K562 (cell line): ENCODE measurements at regions not wholly inside any gene's neighbourhood (a gene's known extent, or its start where the extent isn't known, plus 50 kb on each side); places are given as distances from the start of the nearest gene placed in this dataset.

Source experiments
- ATAC-seq: fragments of 200-7000 bp; cut with Tn5 transposase; 3 replicates; pipeline ENCODE4 v1.9.1; 2020; ENCODE audit warnings: moderate library complexity
- BruUV-seq: library from RNA; stranded (reverse); fragments of 400-500 nt; replicated peaks from 2 replicates; lab custom pipeline; 2021; lab: Mats Ljungman, UMichigan
- CTCF ChIA-PET: fragments of 300-600 bp; formaldehyde crosslinking; extraction: SDS; loops from one replicate; lab custom pipeline; 2021; ENCODE audit warnings: low intra/inter-chr PET ratio; lab: Yijun Ruan, JAX
- POLR2A ChIA-PET: fragments of 300-600, 350-650 bp; sonication (Branson Sonifier 250); formaldehyde crosslinking; extraction: SDS; loops from one replicate; lab custom pipeline; 2021; ENCODE audit warnings: antibody characterized with exemption, inconsistent platforms; lab: Yijun Ruan, JAX
- DNase-seq, 4 experiments: peaks; one replicate each; pipeline versions ENCODE4 v3.0.0 to v3.0.0-alpha.2; 2011 to 2018; ENCODE audit warnings: low spot score in 3 of 4, mixed read lengths in 3 of 4; ENCODE audit errors: extremely low read depth in 1 of 4
- FAIRE-seq: peaks from 2 replicates; lab custom pipeline; 2011; peaks lifted over from hg19 to GRCh38; lab: Jason Lieb, UNC
- H2AFZ ChIP-seq: 2 replicates; pipeline ENCODE4 v1.6.0; 2011; ENCODE audit warnings: low read depth, low read length, control low read depth, inconsistent platforms
- H3K27ac ChIP-seq: fragments of 200-600 bp; 3 replicates; pipeline ENCODE4 v1.8.0; 2011; ENCODE audit warnings: low read depth, mild to moderate bottlenecking, control low read depth, inconsistent platforms, low read length, moderate library complexity, mixed read lengths; ENCODE audit errors: extremely low read depth
- H3K27me3 ChIP-seq, 2 experiments: fragments of 300-600 bp in 1 of 2; 2 replicates in 1 of 2; 3 replicates in 1 of 2; pipeline versions ENCODE4 v1.6.0 to v1.8.0; 2011; ENCODE audit warnings: inconsistent platforms in 2 of 2, low read length in 2 of 2, mild to moderate bottlenecking in 1 of 2, mixed read lengths in 1 of 2, moderate library complexity in 1 of 2; ENCODE audit not compliant: control insufficient read depth in 2 of 2, insufficient read depth in 2 of 2
- H3K36me3 ChIP-seq: fragments of 300-600 bp; 3 replicates; pipeline ENCODE4 v1.8.0; 2011; ENCODE audit warnings: mild to moderate bottlenecking, low read length, inconsistent platforms; ENCODE audit not compliant: control insufficient read depth, insufficient read depth
- H3K4me1 ChIP-seq, 2 experiments: fragments of 200-600 bp in 1 of 2; replicated peaks in 1 of 2; 2 replicates in 1 of 2; 3 replicates in 1 of 2; pipeline versions ENCODE4 v1.5.1 to v1.8.0; 2011; ENCODE audit warnings: inconsistent platforms in 2 of 2, low read length in 2 of 2, mild to moderate bottlenecking in 1 of 2, mixed read lengths in 1 of 2, moderate library complexity in 1 of 2; ENCODE audit not compliant: control insufficient read depth in 2 of 2, insufficient read depth in 2 of 2
- H3K4me2 ChIP-seq: 2 replicates; pipeline ENCODE4 v1.6.1; 2011; ENCODE audit warnings: low read length, control low read depth, inconsistent platforms, mixed read lengths; ENCODE audit not compliant: insufficient read depth
- H3K4me3 ChIP-seq: fragments of 200-600 bp; sonication (generic), shearing (Covaris generic); 2 replicates; pipeline ENCODE4 v1.5.1; 2016; ENCODE audit warnings: control low read depth, inconsistent platforms
- H3K79me2 ChIP-seq: fragments of 200-600 bp; 3 replicates; pipeline ENCODE4 v1.8.0; 2011; ENCODE audit warnings: low read length, inconsistent platforms; ENCODE audit not compliant: control insufficient read depth, insufficient read depth
- H3K9ac ChIP-seq, 2 experiments: 2 replicates each; pipeline versions ENCODE4 v1.6.0 to v1.6.1; 2011; ENCODE audit warnings: low read depth in 2 of 2, low read length in 2 of 2, control low read depth in 1 of 2, inconsistent platforms in 1 of 2, mild to moderate bottlenecking in 1 of 2, mixed read lengths in 1 of 2; ENCODE audit not compliant: insufficient read depth in 1 of 2
- H3K9me1 ChIP-seq: one replicate; pipeline ENCODE4 v1.6.0; 2011; ENCODE audit warnings: inconsistent platforms, mild to moderate bottlenecking, low read length, moderate library complexity; ENCODE audit not compliant: control insufficient read depth, insufficient read depth
- H3K9me3 ChIP-seq: replicated peaks from 2 replicates; pipeline ENCODE4 v1.5.1; 2011; ENCODE audit warnings: low read depth, low read length, inconsistent platforms; ENCODE audit not compliant: control insufficient read depth, insufficient read depth
- H4K20me1 ChIP-seq: replicated peaks from 2 replicates; pipeline ENCODE4 v1.6.1; 2011; ENCODE audit warnings: low read length, inconsistent platforms, mixed read lengths; ENCODE audit not compliant: control insufficient read depth, insufficient read depth
- BRD9 ChIP-seq: fragments of 450-650 bp; IDR thresholded peaks from 2 replicates; pipeline ENCODE4 v1.6.1; 2018; ENCODE audit warnings: low read depth; ENCODE audit not compliant: partially characterized antibody
- KDM2B ChIP-seq: fragments of 250-450 bp; sonication (Bioruptor Pico); IDR thresholded peaks from 2 replicates; pipeline ENCODE4 v1.8.0; 2021; ENCODE audit warnings: mild to moderate bottlenecking, moderate library complexity
- NRF1 ChIP-seq, 2 experiments: fragments of 450-650 bp; IDR thresholded peaks in 1 of 2; conservative IDR thresholded peaks in 1 of 2; 2 replicates each; pipeline ENCODE4 v1.6.1; 2014; ENCODE audit warnings: mild to moderate bottlenecking in 2 of 2
- STAG1 ChIP-seq: sonication (generic); formaldehyde crosslinking; IDR thresholded peaks from 2 replicates; pipeline ENCODE4 v1.5.0; 2020; ENCODE audit warnings: missing genetic modification reagents, borderline replicate concordance
- STAT5A ChIP-seq: IDR thresholded peaks from 2 replicates; pipeline ENCODE4 v1.6.1; 2012; ENCODE audit warnings: low read length, inconsistent platforms, borderline replicate concordance
- ZNF586 ChIP-seq: fragments of 450-650 bp; formaldehyde crosslinking; conservative IDR thresholded peaks from 2 replicates; pipeline ENCODE4 v1.4.0; 2020; ENCODE audit warnings: mild to moderate bottlenecking, moderate library complexity
- WGBS: fragments of 100-300 bp; shearing (Covaris generic); methylation state at CpG from one replicate; pipeline ENCODE4 v1.1.6; 2016; ENCODE audit warnings: low coverage, mixed read lengths; ENCODE audit not compliant: insufficient coverage; ENCODE audit errors: missing lambda C conversion rate; 5-methylcytosine and 5-hydroxymethylcytosine counted together
- in situ Hi-C: fragments of 300-500 bp; cut with MboI; formaldehyde crosslinking; loops from 4 replicates; pipeline ENCODE4 v1.15.0; 2018; ENCODE audit warnings: inconsistent platforms, mixed read lengths
- intact Hi-C: fragments of 100-400 bp; cut with micrococcal nuclease; formaldehyde crosslinking; loops from 2 replicates; pipeline ENCODE4 v1.14.2; 2022
- TF ChIP-seq, protein P1 (sequence below): fragments of 250-450 bp; sonication (Bioruptor Pico); IDR thresholded peaks from 2 replicates; pipeline ENCODE4 v1.4.0; 2020
- TF ChIP-seq, protein P2 (sequence below): fragments of 450-650 bp; IDR thresholded peaks from 2 replicates; pipeline ENCODE4 v1.7.0; 2016; ENCODE audit warnings: borderline replicate concordance
- TF ChIP-seq, protein P3 (sequence below), 2 experiments: fragments of 450-650 bp; IDR thresholded peaks; 2 replicates each; pipeline ENCODE4 v1.6.1; 2018; ENCODE audit warnings: mild to moderate bottlenecking in 2 of 2, low read depth in 1 of 2; ENCODE audit not compliant: partially characterized antibody in 2 of 2
- TF ChIP-seq, protein P4 (sequence below): sonication (generic); formaldehyde crosslinking; IDR thresholded peaks from 2 replicates; pipeline ENCODE4 v1.8.0; 2022; ENCODE audit warnings: missing genetic modification reagents, mild to moderate bottlenecking, borderline replicate concordance

DNA sequence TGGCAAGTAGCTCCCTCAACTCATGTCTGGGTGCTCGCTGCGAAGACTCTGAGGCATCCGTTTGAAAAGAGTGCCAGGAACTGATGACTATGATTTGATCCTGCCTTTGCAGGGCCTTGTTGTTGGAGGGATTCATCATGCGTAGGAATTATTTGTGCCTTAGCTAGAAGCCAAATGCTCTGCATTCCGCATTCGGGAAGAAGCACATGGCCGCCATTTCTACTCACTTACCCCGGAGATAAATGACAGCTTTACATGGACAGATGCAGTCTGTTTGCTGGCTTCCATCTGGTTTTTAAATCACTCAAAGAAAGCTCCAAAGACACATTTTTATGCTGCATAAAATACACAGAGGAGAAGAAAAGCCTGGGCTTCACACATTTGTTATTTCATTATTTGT is 363.3 kb upstream of the CDH4 start:
- no TSS peak for BruUV-seq
- H3K27ac ChIP-seq: no peak overlapping the region
- ChIA-PET POLR2A (interaction anchor here (0.7 kb wide), 1 partner anchor 15 kb away, joined by 3 read pairs; no protein-coding TSS in a partner anchor), CTCF (no interaction called here)
- no peaks in the 10 kb centered on the region for H4K20me1 ChIP-seq
- under 1% methylated on average over 8 of the region's 8 CpGs for WGBS
- no peaks in the 10 kb centered on the region for H3K4me1 ChIP-seq
- no peaks in the 10 kb centered on the region for H3K27me3 ChIP-seq
- intact Hi-C loops: no loop called here
- DNase-seq (no peak), ATAC-seq (no peak), FAIRE-seq (no peak)
- in situ Hi-C loops: no loop called here
- no peaks in the 10 kb centered on the region for H3K9me1 ChIP-seq
- no peak overlapping the region for H2AFZ ChIP-seq
- H3K79me2 ChIP-seq: no peaks in the 10 kb centered on the region
- H3K36me3 ChIP-seq: no peaks in the 10 kb centered on the region
- no peak overlapping the region for H3K9ac ChIP-seq
- H3K9me3 ChIP-seq: no peaks in the 10 kb centered on the region
- H3K4me3 ChIP-seq: no peak overlapping the region
- no peak overlapping the region for H3K4me2 ChIP-seq
- TF ChIP-seq KDM2B (CRISPR knock-in tag) (no peak), NRF1 (conservative IDR thresholded peaks at IDR 0.05 in 1 of 2, IDR thresholded peaks at IDR 0.05 in 1 of 2) (no peak), BRD9 (no peak), STAG1 (no peak), STAT5A (no peak), ZNF586 (CRISPR knock-in tag) (no peak)
- TF ChIP-seq, protein P1, sequence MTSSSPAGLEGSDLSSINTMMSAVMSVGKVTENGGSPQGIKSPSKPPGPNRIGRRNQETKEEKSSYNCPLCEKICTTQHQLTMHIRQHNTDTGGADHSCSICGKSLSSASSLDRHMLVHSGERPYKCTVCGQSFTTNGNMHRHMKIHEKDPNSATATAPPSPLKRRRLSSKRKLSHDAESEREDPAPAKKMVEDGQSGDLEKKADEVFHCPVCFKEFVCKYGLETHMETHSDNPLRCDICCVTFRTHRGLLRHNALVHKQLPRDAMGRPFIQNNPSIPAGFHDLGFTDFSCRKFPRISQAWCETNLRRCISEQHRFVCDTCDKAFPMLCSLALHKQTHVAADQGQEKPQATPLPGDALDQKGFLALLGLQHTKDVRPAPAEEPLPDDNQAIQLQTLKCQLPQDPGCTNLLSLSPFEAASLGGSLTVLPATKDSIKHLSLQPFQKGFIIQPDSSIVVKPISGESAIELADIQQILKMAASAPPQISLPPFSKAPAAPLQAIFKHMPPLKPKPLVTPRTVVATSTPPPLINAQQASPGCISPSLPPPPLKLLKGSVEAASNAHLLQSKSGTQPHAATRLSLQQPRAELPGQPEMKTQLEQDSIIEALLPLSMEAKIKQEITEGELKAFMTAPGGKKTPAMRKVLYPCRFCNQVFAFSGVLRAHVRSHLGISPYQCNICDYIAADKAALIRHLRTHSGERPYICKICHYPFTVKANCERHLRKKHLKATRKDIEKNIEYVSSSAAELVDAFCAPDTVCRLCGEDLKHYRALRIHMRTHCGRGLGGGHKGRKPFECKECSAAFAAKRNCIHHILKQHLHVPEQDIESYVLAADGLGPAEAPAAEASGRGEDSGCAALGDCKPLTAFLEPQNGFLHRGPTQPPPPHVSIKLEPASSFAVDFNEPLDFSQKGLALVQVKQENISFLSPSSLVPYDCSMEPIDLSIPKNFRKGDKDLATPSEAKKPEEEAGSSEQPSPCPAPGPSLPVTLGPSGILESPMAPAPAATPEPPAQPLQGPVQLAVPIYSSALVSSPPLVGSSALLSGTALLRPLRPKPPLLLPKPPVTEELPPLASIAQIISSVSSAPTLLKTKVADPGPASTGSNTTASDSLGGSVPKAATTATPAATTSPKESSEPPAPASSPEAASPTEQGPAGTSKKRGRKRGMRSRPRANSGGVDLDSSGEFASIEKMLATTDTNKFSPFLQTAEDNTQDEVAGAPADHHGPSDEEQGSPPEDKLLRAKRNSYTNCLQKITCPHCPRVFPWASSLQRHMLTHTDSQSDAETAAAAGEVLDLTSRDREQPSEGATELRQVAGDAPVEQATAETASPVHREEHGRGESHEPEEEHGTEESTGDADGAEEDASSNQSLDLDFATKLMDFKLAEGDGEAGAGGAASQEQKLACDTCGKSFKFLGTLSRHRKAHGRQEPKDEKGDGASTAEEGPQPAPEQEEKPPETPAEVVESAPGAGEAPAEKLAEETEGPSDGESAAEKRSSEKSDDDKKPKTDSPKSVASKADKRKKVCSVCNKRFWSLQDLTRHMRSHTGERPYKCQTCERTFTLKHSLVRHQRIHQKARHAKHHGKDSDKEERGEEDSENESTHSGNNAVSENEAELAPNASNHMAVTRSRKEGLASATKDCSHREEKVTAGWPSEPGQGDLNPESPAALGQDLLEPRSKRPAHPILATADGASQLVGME (CRISPR knock-in tag): no peak
- TF ChIP-seq, protein P2, sequence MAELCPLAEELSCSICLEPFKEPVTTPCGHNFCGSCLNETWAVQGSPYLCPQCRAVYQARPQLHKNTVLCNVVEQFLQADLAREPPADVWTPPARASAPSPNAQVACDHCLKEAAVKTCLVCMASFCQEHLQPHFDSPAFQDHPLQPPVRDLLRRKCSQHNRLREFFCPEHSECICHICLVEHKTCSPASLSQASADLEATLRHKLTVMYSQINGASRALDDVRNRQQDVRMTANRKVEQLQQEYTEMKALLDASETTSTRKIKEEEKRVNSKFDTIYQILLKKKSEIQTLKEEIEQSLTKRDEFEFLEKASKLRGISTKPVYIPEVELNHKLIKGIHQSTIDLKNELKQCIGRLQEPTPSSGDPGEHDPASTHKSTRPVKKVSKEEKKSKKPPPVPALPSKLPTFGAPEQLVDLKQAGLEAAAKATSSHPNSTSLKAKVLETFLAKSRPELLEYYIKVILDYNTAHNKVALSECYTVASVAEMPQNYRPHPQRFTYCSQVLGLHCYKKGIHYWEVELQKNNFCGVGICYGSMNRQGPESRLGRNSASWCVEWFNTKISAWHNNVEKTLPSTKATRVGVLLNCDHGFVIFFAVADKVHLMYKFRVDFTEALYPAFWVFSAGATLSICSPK: no peak
- TF ChIP-seq, protein P3, sequence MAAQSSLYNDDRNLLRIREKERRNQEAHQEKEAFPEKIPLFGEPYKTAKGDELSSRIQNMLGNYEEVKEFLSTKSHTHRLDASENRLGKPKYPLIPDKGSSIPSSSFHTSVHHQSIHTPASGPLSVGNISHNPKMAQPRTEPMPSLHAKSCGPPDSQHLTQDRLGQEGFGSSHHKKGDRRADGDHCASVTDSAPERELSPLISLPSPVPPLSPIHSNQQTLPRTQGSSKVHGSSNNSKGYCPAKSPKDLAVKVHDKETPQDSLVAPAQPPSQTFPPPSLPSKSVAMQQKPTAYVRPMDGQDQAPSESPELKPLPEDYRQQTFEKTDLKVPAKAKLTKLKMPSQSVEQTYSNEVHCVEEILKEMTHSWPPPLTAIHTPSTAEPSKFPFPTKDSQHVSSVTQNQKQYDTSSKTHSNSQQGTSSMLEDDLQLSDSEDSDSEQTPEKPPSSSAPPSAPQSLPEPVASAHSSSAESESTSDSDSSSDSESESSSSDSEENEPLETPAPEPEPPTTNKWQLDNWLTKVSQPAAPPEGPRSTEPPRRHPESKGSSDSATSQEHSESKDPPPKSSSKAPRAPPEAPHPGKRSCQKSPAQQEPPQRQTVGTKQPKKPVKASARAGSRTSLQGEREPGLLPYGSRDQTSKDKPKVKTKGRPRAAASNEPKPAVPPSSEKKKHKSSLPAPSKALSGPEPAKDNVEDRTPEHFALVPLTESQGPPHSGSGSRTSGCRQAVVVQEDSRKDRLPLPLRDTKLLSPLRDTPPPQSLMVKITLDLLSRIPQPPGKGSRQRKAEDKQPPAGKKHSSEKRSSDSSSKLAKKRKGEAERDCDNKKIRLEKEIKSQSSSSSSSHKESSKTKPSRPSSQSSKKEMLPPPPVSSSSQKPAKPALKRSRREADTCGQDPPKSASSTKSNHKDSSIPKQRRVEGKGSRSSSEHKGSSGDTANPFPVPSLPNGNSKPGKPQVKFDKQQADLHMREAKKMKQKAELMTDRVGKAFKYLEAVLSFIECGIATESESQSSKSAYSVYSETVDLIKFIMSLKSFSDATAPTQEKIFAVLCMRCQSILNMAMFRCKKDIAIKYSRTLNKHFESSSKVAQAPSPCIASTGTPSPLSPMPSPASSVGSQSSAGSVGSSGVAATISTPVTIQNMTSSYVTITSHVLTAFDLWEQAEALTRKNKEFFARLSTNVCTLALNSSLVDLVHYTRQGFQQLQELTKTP (IDR thresholded peaks at IDR 0.05; ENCODE audit: low read depth in 1 of 2, partially characterized antibody in 2 of 2): no peak
- TF ChIP-seq, protein P4, sequence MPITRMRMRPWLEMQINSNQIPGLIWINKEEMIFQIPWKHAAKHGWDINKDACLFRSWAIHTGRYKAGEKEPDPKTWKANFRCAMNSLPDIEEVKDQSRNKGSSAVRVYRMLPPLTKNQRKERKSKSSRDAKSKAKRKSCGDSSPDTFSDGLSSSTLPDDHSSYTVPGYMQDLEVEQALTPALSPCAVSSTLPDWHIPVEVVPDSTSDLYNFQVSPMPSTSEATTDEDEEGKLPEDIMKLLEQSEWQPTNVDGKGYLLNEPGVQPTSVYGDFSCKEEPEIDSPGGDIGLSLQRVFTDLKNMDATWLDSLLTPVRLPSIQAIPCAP (CRISPR knock-in tag): no peak
